ENCODE measurements at regions not wholly inside any gene's neighbourhood (a gene's known extent, or its start where the extent isn't known, plus 50 kb on each side); places are given as distances from the start of the nearest gene placed in this dataset.

DNA sequence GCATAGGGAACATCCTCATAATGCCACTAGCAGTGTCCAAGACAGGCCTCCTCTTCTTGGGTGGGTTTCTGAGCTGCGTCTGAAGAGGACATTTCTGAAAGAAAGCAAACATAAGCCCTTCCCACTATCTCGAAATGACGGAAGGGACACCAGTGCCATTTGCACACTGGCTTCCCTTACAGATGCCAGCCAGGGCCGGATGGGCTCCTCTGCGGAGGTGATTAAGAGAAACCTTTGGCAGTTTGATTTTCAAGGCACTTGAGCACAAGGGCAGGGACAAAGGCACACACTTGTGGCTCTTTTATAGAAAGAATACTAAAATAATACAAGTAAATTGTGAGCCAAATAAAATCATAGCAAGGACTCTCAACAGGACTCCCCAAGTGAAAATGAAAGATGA lies 106.6 kb upstream of the CELF2 start:
- H3K27ac ChIP-seq (replicated peaks): no peak overlapping the region
- no peaks in the 10 kb centered on the region for H3K27me3 ChIP-seq (ENCODE audit: insufficient read depth, poor library complexity, severe bottlenecking)
- no peak overlapping the region for H3K4me3 ChIP-seq (replicated peaks; ENCODE audit: insufficient read depth, low read length)
- no peak for DNase-seq (ENCODE audit: low read depth in 1 of 2, low spot score in 1 of 2)
- TF ChIP-seq, protein P1, sequence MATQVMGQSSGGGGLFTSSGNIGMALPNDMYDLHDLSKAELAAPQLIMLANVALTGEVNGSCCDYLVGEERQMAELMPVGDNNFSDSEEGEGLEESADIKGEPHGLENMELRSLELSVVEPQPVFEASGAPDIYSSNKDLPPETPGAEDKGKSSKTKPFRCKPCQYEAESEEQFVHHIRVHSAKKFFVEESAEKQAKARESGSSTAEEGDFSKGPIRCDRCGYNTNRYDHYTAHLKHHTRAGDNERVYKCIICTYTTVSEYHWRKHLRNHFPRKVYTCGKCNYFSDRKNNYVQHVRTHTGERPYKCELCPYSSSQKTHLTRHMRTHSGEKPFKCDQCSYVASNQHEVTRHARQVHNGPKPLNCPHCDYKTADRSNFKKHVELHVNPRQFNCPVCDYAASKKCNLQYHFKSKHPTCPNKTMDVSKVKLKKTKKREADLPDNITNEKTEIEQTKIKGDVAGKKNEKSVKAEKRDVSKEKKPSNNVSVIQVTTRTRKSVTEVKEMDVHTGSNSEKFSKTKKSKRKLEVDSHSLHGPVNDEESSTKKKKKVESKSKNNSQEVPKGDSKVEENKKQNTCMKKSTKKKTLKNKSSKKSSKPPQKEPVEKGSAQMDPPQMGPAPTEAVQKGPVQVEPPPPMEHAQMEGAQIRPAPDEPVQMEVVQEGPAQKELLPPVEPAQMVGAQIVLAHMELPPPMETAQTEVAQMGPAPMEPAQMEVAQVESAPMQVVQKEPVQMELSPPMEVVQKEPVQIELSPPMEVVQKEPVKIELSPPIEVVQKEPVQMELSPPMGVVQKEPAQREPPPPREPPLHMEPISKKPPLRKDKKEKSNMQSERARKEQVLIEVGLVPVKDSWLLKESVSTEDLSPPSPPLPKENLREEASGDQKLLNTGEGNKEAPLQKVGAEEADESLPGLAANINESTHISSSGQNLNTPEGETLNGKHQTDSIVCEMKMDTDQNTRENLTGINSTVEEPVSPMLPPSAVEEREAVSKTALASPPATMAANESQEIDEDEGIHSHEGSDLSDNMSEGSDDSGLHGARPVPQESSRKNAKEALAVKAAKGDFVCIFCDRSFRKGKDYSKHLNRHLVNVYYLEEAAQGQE (IDR thresholded peaks at IDR 0.05; ENCODE audit: insufficient replicate concordance, low read depth): no peak
- TF ChIP-seq POLR2AphosphoS5 (IDR thresholded peaks at IDR 0.05; ENCODE audit: low read depth): no peak
- TF ChIP-seq SPI1 (IDR thresholded peaks at IDR 0.05; ENCODE audit: borderline replicate concordance, low read depth): no peak
- TF ChIP-seq, protein P2, sequence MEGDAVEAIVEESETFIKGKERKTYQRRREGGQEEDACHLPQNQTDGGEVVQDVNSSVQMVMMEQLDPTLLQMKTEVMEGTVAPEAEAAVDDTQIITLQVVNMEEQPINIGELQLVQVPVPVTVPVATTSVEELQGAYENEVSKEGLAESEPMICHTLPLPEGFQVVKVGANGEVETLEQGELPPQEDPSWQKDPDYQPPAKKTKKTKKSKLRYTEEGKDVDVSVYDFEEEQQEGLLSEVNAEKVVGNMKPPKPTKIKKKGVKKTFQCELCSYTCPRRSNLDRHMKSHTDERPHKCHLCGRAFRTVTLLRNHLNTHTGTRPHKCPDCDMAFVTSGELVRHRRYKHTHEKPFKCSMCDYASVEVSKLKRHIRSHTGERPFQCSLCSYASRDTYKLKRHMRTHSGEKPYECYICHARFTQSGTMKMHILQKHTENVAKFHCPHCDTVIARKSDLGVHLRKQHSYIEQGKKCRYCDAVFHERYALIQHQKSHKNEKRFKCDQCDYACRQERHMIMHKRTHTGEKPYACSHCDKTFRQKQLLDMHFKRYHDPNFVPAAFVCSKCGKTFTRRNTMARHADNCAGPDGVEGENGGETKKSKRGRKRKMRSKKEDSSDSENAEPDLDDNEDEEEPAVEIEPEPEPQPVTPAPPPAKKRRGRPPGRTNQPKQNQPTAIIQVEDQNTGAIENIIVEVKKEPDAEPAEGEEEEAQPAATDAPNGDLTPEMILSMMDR (IDR thresholded peaks at IDR 0.05; ENCODE audit: insufficient read depth, low read length): no peak
- no peak for TF ChIP-seq GABPA (IDR thresholded peaks at IDR 0.05; ENCODE audit: low read depth)

DNA sequence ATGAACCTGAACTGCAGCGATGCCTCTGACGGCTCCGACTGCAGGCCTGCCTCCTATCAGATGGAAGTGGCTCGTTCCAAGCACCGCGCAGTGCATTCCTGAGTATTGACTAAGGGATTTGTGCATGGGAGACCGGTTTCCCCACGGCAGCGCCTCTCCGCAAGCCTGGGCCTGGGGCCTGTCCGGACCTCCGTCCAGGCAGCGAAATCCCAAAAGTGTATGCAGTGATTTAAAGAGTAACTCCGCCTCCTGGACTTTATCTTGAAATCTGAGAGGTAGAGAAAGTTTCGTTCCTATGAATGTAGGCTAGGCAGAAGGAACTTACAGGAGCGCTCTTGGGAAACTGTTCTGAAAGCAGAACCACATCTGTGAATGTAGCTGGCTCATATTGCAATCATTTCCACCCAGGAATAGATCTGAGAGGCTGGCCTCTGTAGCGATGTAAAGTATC lies 106.2 kb upstream of the CELF2 start:
- Histone ChIP-seq H3K27me3 (ENCODE audit: insufficient read depth, poor library complexity, severe bottlenecking) (no peaks in the 10 kb centered on the region), H3K27ac (replicated peaks) (no peak overlapping the region), H3K4me3 (replicated peaks; ENCODE audit: insufficient read depth, low read length) (no peak overlapping the region)
- no peak for DNase-seq (ENCODE audit: low read depth in 1 of 2, low spot score in 1 of 2)
- TF ChIP-seq POLR2AphosphoS5 (IDR thresholded peaks at IDR 0.05; ENCODE audit: low read depth): no peak
- TF ChIP-seq, protein P2 (IDR thresholded peaks at IDR 0.05; ENCODE audit: insufficient read depth, low read length): no peak
- TF ChIP-seq GABPA (IDR thresholded peaks at IDR 0.05; ENCODE audit: low read depth): no peak
- TF ChIP-seq, protein P1 (IDR thresholded peaks at IDR 0.05; ENCODE audit: insufficient replicate concordance, low read depth): no peak
- no peak for TF ChIP-seq SPI1 (IDR thresholded peaks at IDR 0.05; ENCODE audit: borderline replicate concordance, low read depth)

DNA sequence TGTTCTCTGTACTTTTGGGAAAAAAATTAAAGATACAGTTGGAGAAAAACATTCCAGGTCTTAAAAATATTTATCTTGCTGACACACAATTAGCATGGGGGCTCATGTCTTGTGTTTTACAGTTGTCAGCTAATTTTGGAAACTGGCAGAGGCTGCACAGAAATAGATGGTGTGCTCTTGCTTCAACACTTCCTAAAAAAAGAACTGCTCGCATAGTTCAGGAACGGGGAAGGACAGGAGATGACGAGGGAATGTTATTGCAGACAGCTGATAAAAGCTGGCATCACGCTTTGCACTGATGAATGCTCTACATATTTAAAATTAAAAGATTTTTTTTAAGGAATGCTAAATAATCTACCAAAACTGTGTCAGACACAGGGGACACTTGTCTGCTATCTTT lies 103.5 kb upstream of the CELF2 start:
- H3K4me3 ChIP-seq (replicated peaks; ENCODE audit: insufficient read depth, low read length): no peak overlapping the region
- TF ChIP-seq, protein P2 (IDR thresholded peaks at IDR 0.05; ENCODE audit: insufficient read depth, low read length): no peak
- no peak for TF ChIP-seq POLR2AphosphoS5 (IDR thresholded peaks at IDR 0.05; ENCODE audit: low read depth)
- no peak for TF ChIP-seq SPI1 (IDR thresholded peaks at IDR 0.05; ENCODE audit: borderline replicate concordance, low read depth)
- TF ChIP-seq, protein P1 (IDR thresholded peaks at IDR 0.05; ENCODE audit: insufficient replicate concordance, low read depth): no peak
- no peak for TF ChIP-seq GABPA (IDR thresholded peaks at IDR 0.05; ENCODE audit: low read depth)
- DNase-seq (ENCODE audit: low read depth in 1 of 2, low spot score in 1 of 2): no peak
- no peak overlapping the region for H3K27ac ChIP-seq (replicated peaks)
- H3K27me3 ChIP-seq (ENCODE audit: insufficient read depth, poor library complexity, severe bottlenecking): no peaks in the 10 kb centered on the region

Data from HL-60 (cell line).